Ovary (tissue), 3 donors: ENCODE measurements at regions not wholly inside any gene's neighbourhood (a gene's known extent, or its start where the extent isn't known, plus 50 kb on each side); places are given as distances from the start of the nearest gene placed in this dataset.

ENCODE experiments used
- EP300 ChIP-seq: sonication (generic); formaldehyde crosslinking; IDR thresholded peaks from one replicate; pipeline ENCODE4 v1.6.1; 2017; ENCODE audit warnings: antibody characterized with exemption
- TF ChIP-seq, protein P1 (sequence below), 3 donors: fragments of 450-650 bp in 2 of 3; fragments of 200-600 bp in 1 of 3; IDR thresholded peaks; one replicate each; pipeline versions ENCODE4 v1.5.1 to v1.8.0; 2016 to 2022; ENCODE audit warnings: antibody characterized with exemption in 3 of 3, mild to moderate bottlenecking in 1 of 3
- donor health status: DM: no; HTN: no; CAD: no.

DNA sequence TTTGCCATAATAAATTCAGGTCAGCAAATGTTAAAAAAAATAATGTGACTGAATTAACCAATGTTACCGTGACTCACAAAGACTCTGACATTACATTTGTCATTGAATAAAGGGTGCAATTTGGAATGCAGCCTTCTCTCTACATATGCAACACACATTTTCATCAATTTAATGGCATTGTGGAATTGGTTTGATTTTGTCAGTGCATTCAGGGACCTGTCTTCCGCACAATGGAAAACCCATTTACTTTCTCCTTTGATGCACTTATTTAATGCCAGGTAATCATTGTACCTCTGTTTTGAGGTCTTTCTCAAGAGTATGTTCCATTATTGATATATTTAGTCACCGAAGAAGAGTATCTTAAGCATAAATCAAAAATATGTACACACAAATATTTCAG is 1099.3 kb downstream of the SOCS6 start:
- TF ChIP-seq, protein P1, sequence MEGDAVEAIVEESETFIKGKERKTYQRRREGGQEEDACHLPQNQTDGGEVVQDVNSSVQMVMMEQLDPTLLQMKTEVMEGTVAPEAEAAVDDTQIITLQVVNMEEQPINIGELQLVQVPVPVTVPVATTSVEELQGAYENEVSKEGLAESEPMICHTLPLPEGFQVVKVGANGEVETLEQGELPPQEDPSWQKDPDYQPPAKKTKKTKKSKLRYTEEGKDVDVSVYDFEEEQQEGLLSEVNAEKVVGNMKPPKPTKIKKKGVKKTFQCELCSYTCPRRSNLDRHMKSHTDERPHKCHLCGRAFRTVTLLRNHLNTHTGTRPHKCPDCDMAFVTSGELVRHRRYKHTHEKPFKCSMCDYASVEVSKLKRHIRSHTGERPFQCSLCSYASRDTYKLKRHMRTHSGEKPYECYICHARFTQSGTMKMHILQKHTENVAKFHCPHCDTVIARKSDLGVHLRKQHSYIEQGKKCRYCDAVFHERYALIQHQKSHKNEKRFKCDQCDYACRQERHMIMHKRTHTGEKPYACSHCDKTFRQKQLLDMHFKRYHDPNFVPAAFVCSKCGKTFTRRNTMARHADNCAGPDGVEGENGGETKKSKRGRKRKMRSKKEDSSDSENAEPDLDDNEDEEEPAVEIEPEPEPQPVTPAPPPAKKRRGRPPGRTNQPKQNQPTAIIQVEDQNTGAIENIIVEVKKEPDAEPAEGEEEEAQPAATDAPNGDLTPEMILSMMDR (IDR thresholded peaks at IDR 0.05): no peak
- no peak for TF ChIP-seq EP300
